NOMO-1 treated with dmso at 0.1 percent for 144 hours (cell line): ENCODE measurements at regions not wholly inside any gene's neighbourhood (a gene's known extent, or its start where the extent isn't known, plus 50 kb on each side); places are given as distances from the start of the nearest gene placed in this dataset.
"Not testable (repeated sequence)": the region's sequence is repeated elsewhere in the genome, so short reads cannot be mapped to it uniquely, and the experiment has no call there.

ENCODE experiments used
- DNase-seq: peaks from one replicate; lab custom pipeline; 2025; ENCODE audit not compliant: unreplicated experiment; lab: John Stamatoyannopoulos, UW

DNA sequence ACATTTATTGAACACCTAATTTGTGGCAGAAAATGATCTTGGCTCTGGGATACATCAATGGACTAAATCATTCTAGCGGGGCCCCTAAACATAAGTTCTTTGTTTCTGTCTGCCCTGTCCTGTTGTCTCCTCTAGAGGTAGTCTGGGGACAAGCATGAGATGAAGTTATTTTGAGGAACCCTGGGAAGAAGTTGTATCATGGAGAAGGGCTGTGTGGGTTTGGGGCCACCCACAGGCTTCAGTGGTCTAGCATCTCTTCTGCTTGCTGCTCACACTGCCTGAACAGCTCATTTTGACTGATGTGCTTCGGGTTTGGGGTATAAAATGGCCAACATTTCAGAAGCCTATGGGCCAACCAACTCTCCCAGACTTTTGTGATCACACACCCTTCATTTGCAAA is 50.3 kb upstream of the OSBPL11 start:
- DNase-seq: no peak

GRCh38 chr3:125646581-125646980 is 51.3 kb upstream of the OSBPL11 start:
- DNase-seq: no peak

GRCh38 chr3:125647318-125648014 is 52.2 kb upstream of the OSBPL11 start:
- DNase-seq: no peak

- no peak for DNase-seq
Measured at GRCh38 chr3:125651244-125651643, 55.9 kb upstream of the OSBPL11 start.

- DNase-seq: no peak
Measured at GRCh38 chr3:125652349-125652748, 57.1 kb upstream of the OSBPL11 start.

GRCh38 chr3:125654526-125654925 is 59.2 kb upstream of the OSBPL11 start:
- no peak for DNase-seq

- no peak for DNase-seq
Measured at GRCh38 chr3:125662675-125663074, 67.4 kb upstream of the OSBPL11 start.

GRCh38 chr3:125670352-125670751 is 75.1 kb upstream of the OSBPL11 start:
- DNase-seq: no peak

DNA sequence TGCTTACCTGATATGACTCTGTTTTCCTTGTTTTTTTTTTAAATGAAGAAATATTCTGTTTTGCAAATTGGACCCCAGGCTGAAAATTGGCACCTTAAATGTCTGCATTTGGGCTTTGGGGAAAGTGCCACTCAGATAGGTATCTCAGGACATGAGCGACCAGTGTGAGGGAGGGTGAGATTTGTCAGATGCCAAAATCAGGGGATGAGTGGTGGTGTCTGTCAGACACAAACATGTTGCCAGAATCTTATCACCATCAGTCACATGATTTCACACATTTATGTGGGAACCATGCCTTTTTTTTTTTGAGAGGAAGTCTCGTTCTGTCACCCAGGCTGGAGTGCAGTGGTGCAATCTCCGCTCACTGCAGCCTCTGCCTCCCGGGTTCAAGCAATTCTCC is 75.6 kb upstream of the OSBPL11 start:
- DNase-seq: no peak

GRCh38 chr3:125671461-125672243 is 76.4 kb upstream of the OSBPL11 start:
- no peak for DNase-seq

DNA sequence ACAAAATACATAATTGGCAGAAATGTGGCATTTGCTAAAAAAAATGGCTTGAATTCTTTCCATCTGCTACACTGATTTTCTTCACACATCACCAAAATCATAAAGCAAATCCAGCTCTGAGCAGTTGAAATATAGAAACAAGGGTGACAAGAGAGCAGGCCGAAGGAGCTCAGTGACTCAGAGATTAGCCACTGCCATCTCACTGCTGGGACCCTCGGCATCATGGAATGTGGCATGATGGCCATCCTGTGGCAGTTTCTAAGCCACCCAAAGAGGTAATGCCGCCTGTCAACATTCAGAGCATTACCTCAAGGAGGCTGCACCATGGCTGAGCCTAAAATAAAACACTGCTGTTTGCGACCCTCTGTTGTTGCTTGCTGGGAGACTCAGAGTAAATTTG is 80.5 kb upstream of the OSBPL11 start:
- DNase-seq: no peak

DNA sequence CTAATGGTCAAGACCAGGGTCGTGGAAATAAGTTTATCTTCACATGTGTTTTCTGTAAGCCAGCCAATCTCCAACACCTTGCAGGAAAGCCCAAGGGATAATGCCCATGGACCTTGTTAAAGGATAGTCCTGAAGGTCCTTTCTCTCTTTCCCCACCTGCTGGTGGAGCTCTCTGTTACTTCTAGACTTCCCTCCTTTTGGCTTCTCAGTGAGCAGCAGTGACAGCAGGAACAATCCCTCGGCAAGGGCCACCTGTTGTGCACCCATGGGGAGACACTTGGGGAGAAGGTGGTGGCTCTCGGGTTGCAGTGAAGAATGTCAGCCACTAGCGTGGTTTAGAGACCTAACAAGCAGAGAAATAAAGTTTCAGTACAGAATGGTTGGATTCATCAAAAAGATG is 84.0 kb upstream of the OSBPL11 start:
- no peak for DNase-seq

DNA sequence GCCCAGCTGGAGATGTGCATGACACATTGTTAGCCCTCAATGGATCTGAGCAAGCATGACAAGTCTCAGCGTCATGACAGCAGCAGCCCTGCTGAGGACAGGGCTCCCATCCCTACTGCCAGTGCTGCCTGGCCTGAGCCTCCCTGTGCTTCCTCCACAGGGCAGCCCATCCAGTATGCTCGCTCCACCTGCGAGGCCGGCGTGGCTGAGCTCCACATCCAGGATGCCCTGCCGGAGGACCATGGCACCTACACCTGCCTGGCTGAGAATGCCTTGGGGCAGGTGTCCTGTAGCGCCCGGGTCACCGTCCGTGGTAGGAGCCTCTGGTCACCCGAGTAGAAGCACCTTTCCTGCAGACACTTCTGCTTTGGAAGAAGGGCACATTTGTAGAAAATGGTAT is 85.8 kb upstream of the OSBPL11 start:
- no peak for DNase-seq

GRCh38 chr3:125681906-125682305 is 86.6 kb upstream of the OSBPL11 start:
- DNase-seq: not testable (repeated sequence)

DNA sequence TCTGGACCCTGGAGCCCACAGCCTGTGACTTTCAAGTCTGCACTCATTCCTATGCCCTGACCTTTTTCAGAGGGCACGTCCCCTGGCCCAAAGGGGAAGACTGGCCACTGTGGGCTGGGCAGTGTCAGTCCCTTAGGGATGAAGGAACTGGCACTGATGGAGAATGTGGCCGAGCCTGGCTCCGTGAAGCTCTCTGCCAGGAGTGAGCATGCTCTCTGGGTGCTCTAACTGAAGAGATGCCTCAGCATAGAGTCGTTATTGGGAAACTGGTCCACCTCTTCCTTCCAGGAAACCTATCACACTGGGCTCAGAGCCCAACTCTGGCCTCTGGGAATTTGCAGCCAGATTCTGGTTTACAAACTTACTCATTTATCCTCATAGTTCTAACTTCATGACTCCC is 87.3 kb upstream of the OSBPL11 start:
- not testable (repeated sequence) for DNase-seq

- DNase-seq: no peak
Measured at GRCh38 chr3:125683067-125683829, 88.0 kb upstream of the OSBPL11 start.

DNA sequence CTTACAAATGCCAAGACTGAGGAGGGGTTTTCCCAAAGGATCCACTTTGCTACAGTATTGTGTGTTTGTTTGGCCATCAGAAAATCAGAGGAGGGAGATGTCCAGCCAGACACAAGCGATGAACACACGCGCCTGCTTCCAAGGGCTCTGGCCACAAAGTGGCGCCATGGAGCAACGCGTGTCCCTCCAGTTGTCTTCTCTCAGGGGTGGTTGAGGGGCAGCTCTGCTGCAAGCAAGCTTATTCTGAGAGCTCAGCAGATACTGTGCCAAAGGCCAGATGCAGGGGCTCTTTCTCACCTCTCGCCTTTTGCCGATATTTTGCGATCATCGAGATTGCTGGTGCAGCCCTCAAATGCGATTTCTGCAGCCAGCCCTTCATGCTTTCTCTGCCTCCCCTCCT is 88.9 kb upstream of the OSBPL11 start:
- DNase-seq: no peak

DNA sequence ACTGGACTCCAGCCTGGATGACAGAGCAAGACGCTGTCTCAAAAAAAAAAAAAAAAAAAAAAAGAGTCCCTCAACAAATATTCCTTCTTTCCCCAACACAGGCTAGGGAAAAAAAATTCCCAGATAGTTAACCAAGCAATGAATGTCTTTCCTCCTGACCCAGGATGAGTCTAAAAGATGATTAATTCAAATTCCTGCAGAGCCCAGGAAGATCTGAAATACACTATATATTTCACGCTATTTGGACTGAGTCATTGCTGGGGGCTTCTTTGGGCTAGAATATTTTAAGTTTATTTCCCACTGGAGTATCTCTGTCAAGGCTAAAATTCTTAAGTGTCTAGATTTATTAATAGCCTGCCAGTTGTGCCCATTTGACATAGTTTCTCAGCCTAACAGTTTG is 90.4 kb upstream of the OSBPL11 start:
- not testable (repeated sequence) for DNase-seq

DNA sequence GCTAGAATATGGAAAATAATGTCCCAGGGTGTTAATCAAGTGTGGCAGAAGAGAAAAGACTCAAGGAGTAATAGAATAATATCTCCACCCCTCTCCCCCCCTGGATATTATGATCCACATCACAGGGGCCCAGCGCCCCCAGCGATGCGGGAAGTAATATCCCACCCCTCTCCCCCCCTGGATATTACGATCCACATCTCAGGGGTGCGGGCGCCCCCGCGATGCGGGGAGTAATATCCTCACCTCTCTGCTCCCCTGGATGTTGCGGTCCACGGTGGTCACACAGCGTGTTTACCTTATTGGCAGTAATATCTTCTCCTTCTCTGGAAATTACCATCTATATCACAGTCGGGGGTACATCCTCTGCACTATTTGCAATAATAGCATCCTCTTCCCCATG is 97.1 kb upstream of the OSBPL11 start:
- no peak for DNase-seq

GRCh38 chr3:125693887-125694286 is 98.6 kb upstream of the OSBPL11 start:
- DNase-seq: no peak

DNA sequence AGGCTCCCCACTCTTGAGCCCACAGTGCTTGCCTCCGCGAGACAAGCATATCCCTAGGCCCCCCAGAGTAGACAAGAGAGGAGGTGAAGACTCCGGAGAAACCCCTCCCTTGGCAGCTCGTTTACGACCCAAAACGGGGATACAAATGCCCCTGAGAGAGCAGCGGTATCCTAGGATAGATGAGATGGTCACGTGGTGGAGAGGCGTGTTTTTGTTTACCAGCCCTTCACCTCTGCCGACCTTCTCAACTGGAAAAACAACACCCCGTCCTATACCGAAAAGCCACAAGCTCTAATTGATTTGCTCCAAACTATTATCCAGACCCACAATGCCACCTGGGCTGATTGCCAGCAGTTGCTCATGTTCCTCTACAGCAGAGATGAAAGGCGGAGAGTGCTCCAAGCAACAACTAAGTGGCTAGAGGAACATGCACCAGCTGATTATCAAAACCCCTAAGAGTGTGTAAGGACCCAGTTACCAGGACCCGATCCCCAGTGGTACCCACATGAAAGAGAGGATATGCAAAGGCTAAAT is 99.5 kb upstream of the OSBPL11 start:
- DNase-seq: no peak

GRCh38 chr3:125695688-125696087 is 100.4 kb upstream of the OSBPL11 start:
- DNase-seq: no peak
